ENCODE measurements at regions not wholly inside any gene's neighbourhood (a gene's known extent, or its start where the extent isn't known, plus 50 kb on each side); places are given as distances from the start of the nearest gene placed in this dataset.

GRCh38 chr6:19536838-19537237 lies 300.3 kb upstream of the ID4 start:
- no peak for TF ChIP-seq CTCF (IDR thresholded peaks at IDR 0.05)
- no peak for TF ChIP-seq POLR2A (IDR thresholded peaks at IDR 0.05)
